ENCODE measurements at regions not wholly inside any gene's neighbourhood (a gene's known extent, or its start where the extent isn't known, plus 50 kb on each side); places are given as distances from the start of the nearest gene placed in this dataset.

GRCh38 chr18:68034296-68034695 lies 517.8 kb upstream of the DSEL start:
- Histone ChIP-seq H3K4me1 (no peaks in the 10 kb centered on the region), H3K9me3 (no peaks in the 10 kb centered on the region), H3K27me3 (no peaks in the 10 kb centered on the region), H3K36me3 (no peaks in the 10 kb centered on the region), H3K4me3 (no peak overlapping the region), H3K27ac (no peak overlapping the region)
- ATAC-seq, result no peak
- TF ChIP-seq POLR2A (IDR thresholded peaks at IDR 0.05) (no peak), CTCF (IDR thresholded peaks at IDR 0.05) (no peak)

DNA sequence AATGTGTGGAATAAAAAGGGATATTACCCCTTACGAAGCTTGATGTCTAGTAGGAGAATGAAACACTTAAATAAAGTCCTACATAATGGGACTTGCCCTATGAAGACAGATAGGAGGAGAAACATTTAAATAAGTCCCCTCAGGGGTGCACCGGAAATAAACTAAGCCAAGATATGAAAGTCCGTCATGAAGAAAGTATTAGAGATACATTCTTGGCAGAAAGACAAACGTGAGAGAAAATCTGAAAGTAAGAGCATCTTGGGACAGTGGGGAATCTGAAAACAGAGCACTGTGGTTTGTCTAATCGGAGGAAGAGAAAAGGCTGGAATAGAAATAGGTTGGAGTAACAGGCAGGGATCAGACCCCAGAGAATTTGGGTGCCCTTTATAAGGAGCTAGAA lies 516.9 kb upstream of the DSEL start:
- no peak for TF ChIP-seq CTCF (IDR thresholded peaks at IDR 0.05)
- TF ChIP-seq POLR2AphosphoS5 (IDR thresholded peaks at IDR 0.05), result no peak
- TF ChIP-seq EP300 (IDR thresholded peaks at IDR 0.05), result no peak
- no peak for TF ChIP-seq POLR2A (IDR thresholded peaks at IDR 0.05)
- Histone ChIP-seq H3K36me3 (no peaks in the 10 kb centered on the region), H3K9me3 (no peaks in the 10 kb centered on the region), H3K4me1 (no peaks in the 10 kb centered on the region), H3K27me3 (no peaks in the 10 kb centered on the region), H3K27ac (no peak overlapping the region), H3K4me3 (no peak overlapping the region)
- no peak for ATAC-seq
- 48 to 59% methylated on average over 4 to 5 of the region's 5 CpGs for WGBS, 2 donors (ENCODE audit: low coverage in 1 of 2)

DNA sequence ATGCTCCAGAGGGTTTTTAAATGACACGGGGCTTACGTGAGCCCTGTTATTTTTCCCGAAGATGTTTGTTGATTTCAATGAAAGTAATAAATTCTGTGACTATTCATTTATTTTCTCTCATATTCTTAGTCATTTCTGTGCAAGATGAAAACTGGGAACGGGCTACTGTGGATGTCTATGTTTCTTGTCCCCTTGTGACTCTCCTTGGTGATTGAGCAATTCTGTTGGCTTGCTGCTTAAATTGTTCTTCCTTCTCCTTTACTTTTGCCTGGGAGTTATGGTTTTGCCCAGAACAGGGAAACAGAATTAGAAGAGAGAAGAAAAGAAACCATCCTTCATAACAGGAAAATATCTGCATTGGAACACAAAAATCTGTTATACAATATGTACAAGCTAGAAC lies 508.2 kb upstream of the DSEL start:
- WGBS, 2 donors (ENCODE audit: low coverage in 1 of 2), result 65 to 66% methylated on average over 4 of the region's 4 CpGs
- Histone ChIP-seq H3K4me1 (no peaks in the 10 kb centered on the region), H3K27me3 (no peaks in the 10 kb centered on the region), H3K9me3 (no peaks in the 10 kb centered on the region), H3K36me3 (no peaks in the 10 kb centered on the region), H3K27ac (no peak overlapping the region), H3K4me3 (no peak overlapping the region)
- ATAC-seq, result no peak
- no peak for TF ChIP-seq CTCF (IDR thresholded peaks at IDR 0.05)
- TF ChIP-seq EP300 (IDR thresholded peaks at IDR 0.05), result no peak
- TF ChIP-seq POLR2AphosphoS5 (IDR thresholded peaks at IDR 0.05), result no peak
- no peak for TF ChIP-seq POLR2A (IDR thresholded peaks at IDR 0.05)

DNA sequence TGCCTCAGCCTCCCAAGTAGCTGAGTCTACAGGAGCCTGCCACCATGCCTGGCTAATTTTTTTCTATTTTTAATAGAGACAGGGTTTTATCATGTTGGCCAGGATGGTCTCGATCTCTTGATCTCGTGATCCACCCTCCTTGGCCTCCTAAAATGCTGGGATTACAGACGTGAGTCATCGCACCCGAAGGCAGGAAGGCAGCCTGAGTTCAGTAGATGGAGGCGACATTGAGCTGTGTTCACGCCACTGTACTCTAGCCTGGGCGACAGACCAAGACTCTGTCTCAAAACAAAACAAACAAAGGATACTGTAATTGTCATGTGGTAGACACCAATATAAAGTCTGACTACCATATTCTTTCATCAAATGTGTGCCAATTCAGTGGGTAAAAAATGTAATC lies 500.9 kb upstream of the DSEL start:
- Histone ChIP-seq H3K4me1 (no peaks in the 10 kb centered on the region), H3K4me3 (no peak overlapping the region), H3K27me3 (no peaks in the 10 kb centered on the region), H3K27ac (no peak overlapping the region), H3K36me3 (no peaks in the 10 kb centered on the region), H3K9me3 (no peaks in the 10 kb centered on the region)
- no peak for ATAC-seq
- no peak for TF ChIP-seq POLR2A (IDR thresholded peaks at IDR 0.05)
- TF ChIP-seq CTCF (IDR thresholded peaks at IDR 0.05), result no peak
- TF ChIP-seq EP300 (IDR thresholded peaks at IDR 0.05), result no peak
- no peak for TF ChIP-seq POLR2AphosphoS5 (IDR thresholded peaks at IDR 0.05)
- WGBS, 2 donors (ENCODE audit: low coverage in 1 of 2), result 67 to 89% methylated on average over 3 to 8 of the region's 8 CpGs

- Histone ChIP-seq H3K27ac (no peak overlapping the region), H3K9me3 (no peaks in the 10 kb centered on the region), H3K4me3 (no peak overlapping the region), H3K4me1 (no peaks in the 10 kb centered on the region), H3K36me3 (no peaks in the 10 kb centered on the region), H3K27me3 (no peaks in the 10 kb centered on the region)
- TF ChIP-seq POLR2AphosphoS5 (IDR thresholded peaks at IDR 0.05) (no peak), CTCF (IDR thresholded peaks at IDR 0.05) (no peak), POLR2A (IDR thresholded peaks at IDR 0.05) (no peak), EP300 (IDR thresholded peaks at IDR 0.05) (no peak)
- ATAC-seq, result no peak
- 83 to 87% methylated on average over 1 to 3 of the region's 5 CpGs for WGBS, 2 donors (ENCODE audit: low coverage in 1 of 2)
Measured at GRCh38 chr18:67997496-67997895, 481.0 kb upstream of the DSEL start.
